ENCODE measurements at regions not wholly inside any gene's neighbourhood (a gene's known extent, or its start where the extent isn't known, plus 50 kb on each side); places are given as distances from the start of the nearest gene placed in this dataset.

- DNase-seq (ENCODE audit: low read depth, low spot score) (no peak), ATAC-seq (no peak)
- H3K36me3 ChIP-seq (ENCODE audit: control insufficient read depth in 1 of 2, insufficient read depth in 2 of 2, low read length in 2 of 2): no peaks in the 10 kb centered on the region
- no peaks in the 10 kb centered on the region for H3K4me1 ChIP-seq (ENCODE audit: control insufficient read depth in 1 of 2, insufficient read depth in 2 of 2, low read length in 2 of 2)
- CTCF ChIA-PET: no interaction called here
- BruUV-seq (replicated peaks): no TSS peak
- RAD21 ChIA-PET (ENCODE audit: low non-redundant PET in 1 of 2, low total read pairs in 2 of 2, uncharacterized antibody in 2 of 2, unreplicated experiment in 2 of 2): no interaction called here
- intact Hi-C loops (cut with micrococcal nuclease): no loop called here
- POLR2A ChIA-PET: no interaction called here
- H3K79me2 ChIP-seq (ENCODE audit: insufficient read depth, low read length): no peaks in the 10 kb centered on the region
- no peak overlapping the region for H3K27ac ChIP-seq (ENCODE audit: low read depth, low read length)
- H3K9me3 ChIP-seq (ENCODE audit: control insufficient read depth in 1 of 2, insufficient read depth in 1 of 2, low read depth in 1 of 2, low read length in 2 of 2): no peaks in the 10 kb centered on the region
- no peak overlapping the region for H3K4me3 ChIP-seq (replicated peaks in 1 of 2; ENCODE audit: low read depth in 1 of 2, low read length in 2 of 2)
- TF ChIP-seq ELF1 (IDR thresholded peaks at IDR 0.05; ENCODE audit: borderline replicate concordance, low read depth) (no peak), SRF (IDR thresholded peaks at IDR 0.05; ENCODE audit: low read depth) (no peak), EGR1 (IDR thresholded peaks at IDR 0.05; ENCODE audit: low read depth) (no peak), POLR2AphosphoS5 (IDR thresholded peaks at IDR 0.05; ENCODE audit: low read depth, low read length) (no peak), TCF7L2 (IDR thresholded peaks at IDR 0.05; ENCODE audit: borderline replicate concordance, extremely low read depth, insufficient read depth, insufficient read length) (no peak), EZH2phosphoT487 (IDR thresholded peaks at IDR 0.05; ENCODE audit: borderline replicate concordance) (no peak), ZBTB33 (IDR thresholded peaks at IDR 0.05; ENCODE audit: extremely low read depth, insufficient replicate concordance, low read length) (no peak), CEBPB (IDR thresholded peaks at IDR 0.05; ENCODE audit: low read depth) (no peak), SIN3A (IDR thresholded peaks at IDR 0.05; ENCODE audit: low read depth) (no peak), SP1 (IDR thresholded peaks at IDR 0.05; ENCODE audit: low read depth) (no peak), YY1 (IDR thresholded peaks at IDR 0.05; ENCODE audit: extremely low read depth, insufficient replicate concordance, low read depth, low read length) (no peak), ZFX (IDR thresholded peaks at IDR 0.05) (no peak), JUND (IDR thresholded peaks at IDR 0.05) (no peak), ZNF274 (IDR thresholded peaks at IDR 0.05; ENCODE audit: low read depth, low read length) (no peak)
- no peak overlapping the region for H3K4me2 ChIP-seq (ENCODE audit: low read length)
- H3K27me3 ChIP-seq (ENCODE audit: insufficient read depth, low read length): peaks cover 12% of the 10 kb centered on the region
- H3K9me2 ChIP-seq (ENCODE audit: insufficient read depth): no peaks in the 10 kb centered on the region
- no peak overlapping the region for H2AFZ ChIP-seq (ENCODE audit: low read depth, low read length, poor library complexity, severe bottlenecking)
- no peaks in the 10 kb centered on the region; the same call in 1 of the 2 replicates for H4K20me1 ChIP-seq (ENCODE audit: insufficient read depth)
- no peak overlapping the region for H3K9ac ChIP-seq (ENCODE audit: low read length)
These were observed 160.1 kb downstream of the SUDS3 start for GRCh38 chr12:118536306-118536906.

All from HCT116 (cell line).